ENCODE measurements at regions not wholly inside any gene's neighbourhood (a gene's known extent, or its start where the extent isn't known, plus 50 kb on each side); places are given as distances from the start of the nearest gene placed in this dataset.

DNA sequence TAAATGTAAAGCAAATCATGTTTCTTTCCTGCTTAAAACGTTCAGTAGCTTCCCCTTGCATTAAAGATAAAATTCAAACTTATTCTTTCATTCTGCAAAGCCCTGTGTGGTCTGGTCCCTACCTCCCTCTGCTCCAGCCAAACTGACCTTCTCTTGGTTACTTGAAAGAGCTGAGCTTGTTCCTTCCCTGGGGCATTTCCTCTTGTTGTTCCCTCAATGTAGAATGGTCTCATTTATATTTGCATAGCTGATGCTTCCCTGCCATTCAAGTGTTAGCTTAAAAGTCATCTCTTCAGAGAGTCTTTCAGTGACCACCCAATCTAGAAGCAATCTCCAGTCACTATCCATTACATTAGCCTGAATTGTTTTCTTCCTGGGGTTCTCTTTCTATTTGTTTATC, 1618.5 kb upstream of the TENM4 start:
- TF ChIP-seq TEAD4 (IDR thresholded peaks at IDR 0.05) (no peak), TAF1 (IDR thresholded peaks at IDR 0.05; ENCODE audit: low read depth) (no peak), RAD21 (IDR thresholded peaks at IDR 0.05; ENCODE audit: low read depth) (no peak), TCF12 (IDR thresholded peaks at IDR 0.05; ENCODE audit: low read depth) (no peak)
- TF ChIP-seq, protein P1, sequence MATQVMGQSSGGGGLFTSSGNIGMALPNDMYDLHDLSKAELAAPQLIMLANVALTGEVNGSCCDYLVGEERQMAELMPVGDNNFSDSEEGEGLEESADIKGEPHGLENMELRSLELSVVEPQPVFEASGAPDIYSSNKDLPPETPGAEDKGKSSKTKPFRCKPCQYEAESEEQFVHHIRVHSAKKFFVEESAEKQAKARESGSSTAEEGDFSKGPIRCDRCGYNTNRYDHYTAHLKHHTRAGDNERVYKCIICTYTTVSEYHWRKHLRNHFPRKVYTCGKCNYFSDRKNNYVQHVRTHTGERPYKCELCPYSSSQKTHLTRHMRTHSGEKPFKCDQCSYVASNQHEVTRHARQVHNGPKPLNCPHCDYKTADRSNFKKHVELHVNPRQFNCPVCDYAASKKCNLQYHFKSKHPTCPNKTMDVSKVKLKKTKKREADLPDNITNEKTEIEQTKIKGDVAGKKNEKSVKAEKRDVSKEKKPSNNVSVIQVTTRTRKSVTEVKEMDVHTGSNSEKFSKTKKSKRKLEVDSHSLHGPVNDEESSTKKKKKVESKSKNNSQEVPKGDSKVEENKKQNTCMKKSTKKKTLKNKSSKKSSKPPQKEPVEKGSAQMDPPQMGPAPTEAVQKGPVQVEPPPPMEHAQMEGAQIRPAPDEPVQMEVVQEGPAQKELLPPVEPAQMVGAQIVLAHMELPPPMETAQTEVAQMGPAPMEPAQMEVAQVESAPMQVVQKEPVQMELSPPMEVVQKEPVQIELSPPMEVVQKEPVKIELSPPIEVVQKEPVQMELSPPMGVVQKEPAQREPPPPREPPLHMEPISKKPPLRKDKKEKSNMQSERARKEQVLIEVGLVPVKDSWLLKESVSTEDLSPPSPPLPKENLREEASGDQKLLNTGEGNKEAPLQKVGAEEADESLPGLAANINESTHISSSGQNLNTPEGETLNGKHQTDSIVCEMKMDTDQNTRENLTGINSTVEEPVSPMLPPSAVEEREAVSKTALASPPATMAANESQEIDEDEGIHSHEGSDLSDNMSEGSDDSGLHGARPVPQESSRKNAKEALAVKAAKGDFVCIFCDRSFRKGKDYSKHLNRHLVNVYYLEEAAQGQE (IDR thresholded peaks at IDR 0.05; ENCODE audit: low read depth): no peak

DNA sequence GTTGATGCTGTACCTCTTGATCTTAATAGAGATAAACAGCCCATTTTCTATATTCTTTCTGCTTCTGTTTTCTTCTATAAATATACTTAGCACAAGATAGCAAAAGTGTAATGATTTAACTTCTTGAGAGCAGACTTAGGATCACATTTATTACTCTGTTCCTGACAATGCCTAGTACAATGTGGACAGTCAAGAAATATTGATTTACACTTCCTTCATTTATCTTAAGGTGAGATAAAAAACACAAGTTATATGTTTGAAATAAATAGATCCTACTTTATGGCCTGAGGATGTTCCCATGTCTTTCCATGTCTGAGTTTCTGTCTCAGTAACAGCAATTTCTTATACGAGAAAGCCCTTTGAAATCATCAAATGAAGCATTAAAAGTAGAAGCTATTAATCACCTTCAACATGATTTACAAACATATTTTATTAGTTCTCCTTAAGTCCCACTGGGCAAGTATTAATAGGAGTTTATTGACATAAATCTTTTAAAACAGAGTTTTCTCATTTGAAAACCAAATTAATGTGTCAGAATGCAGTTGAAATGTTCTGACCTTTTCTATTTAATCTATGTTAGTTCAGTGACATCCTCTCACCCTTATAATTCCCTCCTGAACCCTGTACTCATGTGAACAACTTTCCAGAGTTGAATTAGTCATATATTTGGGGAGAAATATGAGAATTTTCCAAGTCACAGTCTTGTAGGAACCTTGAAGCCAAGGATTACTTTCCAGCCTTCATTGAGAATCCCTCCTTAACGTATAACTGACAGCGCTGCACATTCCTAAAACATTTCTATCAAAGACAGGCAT, 1611.7 kb upstream of the TENM4 start:
- TF ChIP-seq EGR1 (IDR thresholded peaks at IDR 0.05): no peak
- TF ChIP-seq, protein P2, sequence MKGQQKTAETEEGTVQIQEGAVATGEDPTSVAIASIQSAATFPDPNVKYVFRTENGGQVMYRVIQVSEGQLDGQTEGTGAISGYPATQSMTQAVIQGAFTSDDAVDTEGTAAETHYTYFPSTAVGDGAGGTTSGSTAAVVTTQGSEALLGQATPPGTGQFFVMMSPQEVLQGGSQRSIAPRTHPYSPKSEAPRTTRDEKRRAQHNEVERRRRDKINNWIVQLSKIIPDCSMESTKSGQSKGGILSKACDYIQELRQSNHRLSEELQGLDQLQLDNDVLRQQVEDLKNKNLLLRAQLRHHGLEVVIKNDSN (IDR thresholded peaks at IDR 0.05): no peak

DNA sequence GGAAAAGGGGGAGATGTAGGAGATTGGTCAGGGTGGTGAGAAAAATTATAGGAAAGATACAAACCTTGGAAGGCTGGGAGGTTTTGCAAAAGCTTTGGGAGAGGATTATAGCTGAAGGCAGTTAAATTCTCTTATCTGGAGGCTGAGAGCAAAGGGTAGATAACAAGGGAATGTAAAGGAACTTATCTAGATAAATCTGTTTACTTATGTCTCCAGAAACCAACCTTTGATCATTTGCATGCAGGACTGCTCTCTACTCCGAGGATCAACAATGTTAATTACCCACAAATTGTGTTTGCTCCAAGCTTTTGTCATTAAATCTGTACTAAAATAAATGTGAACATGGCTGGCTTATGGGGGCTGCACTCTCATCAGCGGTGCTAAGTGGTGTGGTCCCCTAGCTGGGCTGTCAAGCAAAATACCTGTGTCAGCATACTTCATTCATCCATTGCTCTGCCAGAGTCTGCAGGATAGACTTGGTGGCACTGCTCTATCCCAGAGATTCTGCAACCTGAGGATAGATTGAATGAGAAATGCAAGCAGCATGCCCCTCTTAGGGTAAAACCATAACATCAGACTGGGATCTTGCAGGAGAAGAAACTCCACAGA, 1599.2 kb upstream of the TENM4 start:
- TF ChIP-seq EGR1 (IDR thresholded peaks at IDR 0.05) (no peak), TAF1 (IDR thresholded peaks at IDR 0.05; ENCODE audit: low read depth) (no peak), TCF12 (IDR thresholded peaks at IDR 0.05; ENCODE audit: low read depth) (no peak), CREB1 (IDR thresholded peaks at IDR 0.05; ENCODE audit: low read depth) (no peak), CEBPB (IDR thresholded peaks at IDR 0.05) (no peak)
- TF ChIP-seq, protein P2 (IDR thresholded peaks at IDR 0.05): no peak

DNA sequence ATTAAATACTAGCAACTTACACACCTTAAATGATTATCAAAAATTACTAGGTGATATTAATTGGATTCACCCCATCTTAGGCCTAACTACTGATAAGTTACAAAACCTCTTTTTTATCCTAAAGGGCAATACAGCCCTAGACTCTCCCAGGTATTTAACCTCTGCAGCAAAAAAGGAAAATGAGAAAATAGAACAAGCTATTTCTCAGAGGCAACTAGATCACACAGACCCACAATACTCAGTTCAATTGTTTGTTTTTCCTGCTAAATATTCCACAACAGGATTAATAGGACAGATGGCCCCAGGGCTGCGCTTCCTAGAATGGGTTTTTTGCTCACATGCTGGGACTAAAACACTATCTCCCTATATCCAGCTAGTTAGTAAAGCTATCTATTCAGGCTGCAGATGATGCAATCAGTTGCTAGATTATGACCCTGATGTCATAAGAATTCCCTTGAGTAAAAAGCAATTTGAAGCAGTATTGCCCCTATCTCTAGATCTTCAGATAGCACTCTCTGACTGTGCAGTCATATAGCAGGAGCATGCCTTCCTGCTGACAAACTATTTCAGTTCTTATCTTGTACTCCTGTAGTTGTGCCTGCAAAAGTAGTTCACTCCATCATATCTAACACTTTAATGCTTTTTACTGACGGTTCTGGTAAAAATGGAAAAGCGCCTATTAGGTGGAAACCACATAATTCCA, 1595.5 kb upstream of the TENM4 start:
- TF ChIP-seq TCF12 (IDR thresholded peaks at IDR 0.05; ENCODE audit: low read depth) (no peak), CEBPB (IDR thresholded peaks at IDR 0.05) (no peak), RAD21 (IDR thresholded peaks at IDR 0.05; ENCODE audit: low read depth) (no peak), NFIC (IDR thresholded peaks at IDR 0.05) (no peak), YY1 (IDR thresholded peaks at IDR 0.05; ENCODE audit: low read depth) (no peak), TEAD4 (IDR thresholded peaks at IDR 0.05) (no peak), CREB1 (IDR thresholded peaks at IDR 0.05; ENCODE audit: low read depth) (no peak)
- TF ChIP-seq, protein P1 (IDR thresholded peaks at IDR 0.05; ENCODE audit: low read depth): no peak
- TF ChIP-seq, protein P3, sequence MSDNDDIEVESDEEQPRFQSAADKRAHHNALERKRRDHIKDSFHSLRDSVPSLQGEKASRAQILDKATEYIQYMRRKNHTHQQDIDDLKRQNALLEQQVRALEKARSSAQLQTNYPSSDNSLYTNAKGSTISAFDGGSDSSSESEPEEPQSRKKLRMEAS (IDR thresholded peaks at IDR 0.05): no peak

DNA sequence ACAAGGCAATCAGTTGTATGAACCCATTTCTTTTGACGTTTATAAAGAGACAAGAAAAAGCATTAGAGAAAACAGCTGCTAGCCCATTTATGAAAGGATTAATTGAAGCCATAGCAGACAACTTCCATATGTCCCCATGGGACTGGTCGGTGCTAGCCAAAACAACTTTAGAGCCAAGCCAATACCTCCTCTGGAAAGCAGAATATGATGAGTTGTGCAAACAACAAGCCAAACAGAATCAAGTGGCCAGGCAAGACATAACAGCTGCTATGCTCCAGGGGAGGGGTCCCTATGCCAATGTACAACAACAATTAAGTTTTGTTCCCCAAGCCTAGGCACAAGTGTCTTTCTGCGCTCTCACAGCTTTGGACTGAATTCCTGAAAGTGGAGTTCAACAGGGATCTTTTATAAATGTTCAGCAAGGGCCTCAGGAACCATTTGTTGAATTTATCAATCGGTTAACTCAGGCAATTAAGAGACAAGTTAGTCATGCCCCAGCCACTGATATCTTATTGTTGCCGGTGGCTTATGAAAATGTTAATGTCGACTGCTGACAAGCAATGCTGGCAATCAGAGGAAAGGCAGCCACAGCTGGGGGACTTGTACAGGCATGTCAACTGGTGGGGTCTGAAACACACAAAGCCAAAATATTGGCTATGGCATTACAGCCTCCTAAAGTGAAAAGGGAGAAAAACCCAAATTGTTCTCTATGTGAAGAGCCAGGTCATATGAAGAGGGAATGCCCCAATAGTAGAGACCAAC, 1593.1 kb upstream of the TENM4 start:
- TF ChIP-seq TCF12 (IDR thresholded peaks at IDR 0.05; ENCODE audit: low read depth): no peak
- TF ChIP-seq, protein P2 (IDR thresholded peaks at IDR 0.05): no peak
- TF ChIP-seq, protein P1 (IDR thresholded peaks at IDR 0.05; ENCODE audit: low read depth): no peak
- no peak for TF ChIP-seq CREB1 (IDR thresholded peaks at IDR 0.05; ENCODE audit: low read depth)
- TF ChIP-seq CEBPB (IDR thresholded peaks at IDR 0.05): no peak
- no peak for TF ChIP-seq YY1 (IDR thresholded peaks at IDR 0.05; ENCODE audit: low read depth)
- no peak for TF ChIP-seq EGR1 (IDR thresholded peaks at IDR 0.05)
- TF ChIP-seq, protein P3 (IDR thresholded peaks at IDR 0.05): no peak
- TF ChIP-seq RAD21 (IDR thresholded peaks at IDR 0.05; ENCODE audit: low read depth): no peak
- no peak for TF ChIP-seq FOXM1 (IDR thresholded peaks at IDR 0.05; ENCODE audit: borderline replicate concordance, low read depth)
- TF ChIP-seq NFIC (IDR thresholded peaks at IDR 0.05): no peak
- no peak for TF ChIP-seq TAF1 (IDR thresholded peaks at IDR 0.05; ENCODE audit: low read depth)
- no peak for TF ChIP-seq EP300 (IDR thresholded peaks at IDR 0.05; ENCODE audit: borderline replicate concordance)
- no peak for TF ChIP-seq ZBTB7A (IDR thresholded peaks at IDR 0.05; ENCODE audit: low read depth)
- no peak for TF ChIP-seq TEAD4 (IDR thresholded peaks at IDR 0.05)

Data from Ishikawa (cell line).